ENCODE measurements at regions not wholly inside any gene's neighbourhood (a gene's known extent, or its start where the extent isn't known, plus 50 kb on each side); places are given as distances from the start of the nearest gene placed in this dataset.

- no peak for TF ChIP-seq GTF2F1 (IDR thresholded peaks at IDR 0.05; ENCODE audit: borderline replicate concordance, low read depth, low read length)
Measured at GRCh38 chr15:95875121-95875643, 455.3 kb upstream of the NR2F2 start (continued).

Measured in H1 (cell line).